M059J (cell line): ENCODE measurements at regions not wholly inside any gene's neighbourhood (a gene's known extent, or its start where the extent isn't known, plus 50 kb on each side); places are given as distances from the start of the nearest gene placed in this dataset.
"Not testable (repeated sequence)": the region's sequence is repeated elsewhere in the genome, so short reads cannot be mapped to it uniquely, and the experiment has no call there.

ENCODE experiments used
- DNase-seq: peaks from one replicate; pipeline ENCODE4 v3.0.0-alpha.2; 2012; ENCODE audit warnings: low read depth

DNA sequence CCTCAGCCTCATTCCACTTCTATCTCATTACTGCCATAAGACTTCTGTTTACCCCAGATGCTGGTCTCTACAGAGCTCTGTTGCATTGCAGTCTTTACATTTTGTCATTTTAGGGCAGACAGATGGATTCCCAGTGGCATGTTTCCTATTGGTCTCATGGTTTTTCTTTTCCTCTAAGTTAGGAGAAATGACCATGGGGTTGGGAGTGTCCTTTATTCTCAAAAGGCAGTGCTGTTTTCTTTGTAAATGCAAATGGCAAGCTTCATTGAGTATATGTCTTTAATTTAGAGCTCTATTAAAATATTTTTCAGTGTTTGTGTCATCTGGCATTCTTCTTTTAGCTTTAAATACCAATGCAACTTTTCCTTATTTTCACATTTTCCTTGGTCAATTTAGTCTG is 57.0 kb downstream of the MSTN start:
- DNase-seq = no peak

DNA sequence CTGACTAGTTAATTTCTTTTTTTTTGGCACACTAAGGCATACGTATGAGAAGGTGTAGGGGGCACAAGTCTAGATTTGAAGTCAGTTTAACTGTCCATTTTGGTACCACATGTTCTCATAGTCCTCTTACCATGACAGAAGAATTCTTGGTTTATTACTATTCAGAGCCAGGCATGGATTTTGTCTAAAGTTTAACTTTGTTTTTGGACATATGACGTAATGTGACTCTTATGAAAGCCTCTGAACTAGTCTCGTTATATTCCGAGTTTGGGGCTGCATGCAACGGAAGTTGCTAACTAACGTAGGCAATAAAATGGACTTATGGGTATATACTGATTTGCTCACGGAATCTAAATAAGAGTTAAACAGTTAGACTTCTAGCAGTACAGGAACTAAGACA is 62.9 kb downstream of the MSTN start:
- DNase-seq = no peak

DNA sequence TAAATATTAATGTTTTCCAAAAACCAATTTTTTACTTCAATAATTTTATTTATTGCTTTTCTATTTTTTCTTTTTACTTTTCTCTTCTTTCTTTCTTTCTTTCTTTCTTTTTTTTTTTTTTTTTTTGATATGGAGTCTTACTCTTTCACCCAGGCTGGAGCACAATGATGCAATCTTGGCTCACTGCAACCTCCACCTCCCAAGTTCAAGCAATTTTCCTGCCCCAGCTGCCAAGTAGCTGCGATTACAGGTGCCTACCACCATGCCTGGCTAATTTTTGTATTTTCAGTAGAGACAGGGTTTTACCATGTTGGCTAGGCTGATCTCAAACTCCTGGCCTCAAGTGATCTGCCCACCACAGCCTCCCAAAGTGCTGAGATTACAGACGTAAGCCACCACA is 63.9 kb downstream of the MSTN start:
- not testable (repeated sequence) for DNase-seq

DNA sequence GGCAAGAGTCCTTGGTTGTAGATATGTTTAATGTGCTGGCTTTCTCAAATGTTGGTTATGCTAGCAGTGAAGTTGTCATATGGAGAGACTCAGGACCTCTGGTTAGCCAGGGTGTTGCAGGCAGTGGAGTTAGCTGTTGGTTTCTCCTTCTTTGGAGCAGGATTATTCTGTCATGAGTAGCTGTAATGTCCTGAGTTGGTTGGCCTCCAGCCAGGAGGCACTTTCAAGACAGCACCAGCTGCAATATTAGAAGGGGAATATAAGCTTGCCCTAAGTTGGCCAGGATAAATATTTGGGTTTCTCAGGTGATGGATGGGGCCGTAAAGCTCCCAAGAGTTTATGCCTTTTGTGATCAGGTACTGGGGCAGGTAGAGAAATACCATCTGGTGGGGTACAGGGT is 65.5 kb downstream of the MSTN start:
- no peak for DNase-seq

DNA sequence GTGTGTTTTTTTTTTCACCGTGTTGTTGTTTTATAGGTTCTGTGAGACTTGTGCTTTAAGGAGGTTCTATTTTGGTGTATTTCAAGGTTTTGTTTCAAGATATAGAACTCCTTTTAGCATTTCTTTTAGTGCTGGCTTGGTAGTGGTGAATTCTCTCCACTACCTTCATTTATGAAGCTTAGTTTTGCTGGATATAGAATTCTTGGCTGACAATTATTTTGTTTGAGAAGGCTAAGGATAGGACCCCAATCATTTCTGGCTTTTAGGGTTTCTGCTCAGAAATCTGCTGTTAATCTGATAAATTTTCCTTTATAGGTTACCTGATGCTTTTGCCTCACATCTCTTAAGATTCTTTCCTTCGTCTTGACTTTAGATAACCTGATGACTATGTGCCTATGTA is 66.8 kb downstream of the MSTN start:
- DNase-seq = no peak

DNA sequence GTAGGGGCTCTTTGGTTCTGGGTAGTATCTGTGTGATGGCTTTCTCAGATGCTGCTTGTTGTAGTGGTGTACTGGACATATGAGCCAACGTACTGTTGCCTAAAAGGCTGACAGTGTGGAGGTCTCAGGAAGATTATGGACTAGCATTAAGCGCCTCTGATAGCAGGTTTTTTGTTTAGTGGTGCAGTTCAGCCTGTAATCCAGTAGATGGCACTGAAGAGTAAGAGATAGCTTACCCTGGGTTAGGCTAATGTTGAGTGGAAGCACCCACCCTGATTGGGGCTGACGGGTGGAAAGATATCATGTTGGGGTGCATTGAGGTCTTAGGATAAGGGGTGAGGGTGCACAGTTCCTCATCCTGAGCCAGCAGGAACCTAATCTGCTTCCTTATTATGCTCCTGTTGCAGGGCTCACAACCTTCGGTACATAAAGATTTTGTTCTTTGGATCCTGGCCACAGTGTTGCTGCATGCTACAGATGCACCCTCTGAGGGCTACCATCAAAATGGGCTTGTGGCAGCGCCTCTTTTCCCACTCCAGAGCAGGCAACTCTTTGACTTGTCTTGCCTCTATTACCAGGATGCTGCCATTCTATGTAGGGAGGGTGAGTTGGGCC is 79.6 kb downstream of the MSTN start:
- DNase-seq = no peak

DNA sequence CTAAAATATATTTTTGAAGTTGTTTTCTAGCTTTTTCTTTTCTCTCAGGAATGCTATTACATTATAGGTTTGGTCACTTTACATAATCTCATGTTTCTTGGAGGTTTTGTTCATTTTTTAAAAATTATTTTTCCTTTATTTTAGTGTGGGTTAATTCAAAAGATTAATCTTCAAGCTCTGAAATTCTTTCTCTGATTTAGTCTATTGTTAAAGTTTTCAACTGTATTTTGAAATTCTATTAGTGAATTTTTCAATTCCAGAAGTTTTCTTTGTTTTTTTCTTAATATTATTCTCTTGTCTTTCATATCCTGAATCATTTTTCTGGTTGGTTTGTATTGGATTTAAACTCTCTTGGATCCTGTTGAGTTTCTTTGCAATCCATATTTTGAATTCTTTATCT is 80.4 kb downstream of the MSTN start:
- no peak for DNase-seq

DNA sequence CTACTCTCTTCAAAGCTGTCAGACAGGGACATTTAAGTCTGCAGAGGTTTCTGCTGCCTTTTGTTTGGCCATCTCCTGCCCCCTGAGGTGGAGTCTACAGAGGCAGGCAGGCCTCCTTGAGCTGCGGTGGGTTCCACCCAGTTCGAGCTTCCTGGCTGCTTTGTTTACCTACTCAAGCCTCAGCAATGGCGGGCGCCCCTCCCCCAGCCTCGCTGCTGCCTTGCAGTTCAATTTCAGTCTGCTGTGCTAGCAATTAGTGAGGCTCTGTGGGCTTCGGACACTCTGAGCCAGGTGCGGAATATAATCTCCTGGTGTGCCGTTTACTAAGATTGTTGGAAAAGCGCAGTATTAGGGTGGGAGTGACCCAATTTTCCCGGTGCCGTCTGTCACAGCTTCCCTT is 86.0 kb downstream of the MSTN start:
- DNase-seq = not testable (repeated sequence)

DNA sequence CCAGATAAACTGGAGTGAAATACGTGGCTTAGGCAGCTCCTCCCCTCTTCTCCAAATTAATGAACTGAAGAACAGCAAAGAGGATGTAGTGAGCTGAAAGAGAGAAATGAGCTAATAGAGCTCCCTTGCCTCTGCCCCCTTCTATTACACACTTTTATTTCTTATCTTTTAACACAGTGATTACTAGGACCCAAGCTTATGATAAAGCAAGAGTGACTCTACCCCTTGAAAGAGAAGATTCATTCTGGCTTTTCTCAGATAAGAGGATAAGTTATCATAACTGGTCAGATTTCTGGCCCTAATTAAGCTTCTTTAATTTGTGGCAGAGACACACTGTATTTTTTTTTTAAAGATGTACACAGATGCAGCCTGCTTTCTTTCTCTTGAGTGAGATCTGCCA is 102.2 kb downstream of the MSTN start:
- no peak for DNase-seq

DNA sequence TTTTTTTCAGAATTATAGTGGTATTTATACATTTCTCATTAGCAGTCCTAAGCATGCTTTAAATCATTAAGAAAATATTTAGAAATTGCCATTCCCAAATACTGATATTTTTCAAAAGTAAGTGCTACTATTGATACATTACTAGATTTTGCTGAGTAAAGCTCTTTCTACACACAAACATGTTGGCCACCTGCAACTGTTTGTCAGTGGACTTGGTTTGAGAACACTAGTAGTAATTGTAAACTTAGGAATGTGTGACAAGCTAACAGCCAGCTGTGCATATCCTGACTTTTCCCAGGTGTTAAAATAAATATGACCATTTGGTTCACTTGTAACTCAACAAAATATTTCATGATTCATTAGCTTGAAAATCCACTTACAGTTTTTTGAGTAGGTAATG is 103.1 kb downstream of the MSTN start:
- DNase-seq = no peak

DNA sequence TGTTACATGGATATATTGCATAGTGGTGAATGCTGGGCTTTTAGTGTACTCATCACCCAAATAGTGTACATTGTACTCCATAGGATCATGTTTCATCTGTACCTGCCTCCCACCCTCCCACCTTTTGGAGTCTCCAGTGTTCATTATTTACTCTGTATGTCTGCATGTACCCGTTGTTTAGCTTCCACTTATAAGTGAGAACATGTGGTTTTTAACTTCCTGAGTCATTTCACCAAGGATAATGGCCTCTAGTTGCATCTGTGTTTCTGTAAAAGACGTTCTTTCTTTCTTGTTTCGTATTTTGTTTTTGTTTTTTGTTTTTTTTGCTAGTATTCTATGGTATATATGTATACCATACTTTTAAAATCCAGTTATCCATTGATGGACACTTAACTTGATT is 107.5 kb downstream of the MSTN start:
- no peak for DNase-seq

DNA sequence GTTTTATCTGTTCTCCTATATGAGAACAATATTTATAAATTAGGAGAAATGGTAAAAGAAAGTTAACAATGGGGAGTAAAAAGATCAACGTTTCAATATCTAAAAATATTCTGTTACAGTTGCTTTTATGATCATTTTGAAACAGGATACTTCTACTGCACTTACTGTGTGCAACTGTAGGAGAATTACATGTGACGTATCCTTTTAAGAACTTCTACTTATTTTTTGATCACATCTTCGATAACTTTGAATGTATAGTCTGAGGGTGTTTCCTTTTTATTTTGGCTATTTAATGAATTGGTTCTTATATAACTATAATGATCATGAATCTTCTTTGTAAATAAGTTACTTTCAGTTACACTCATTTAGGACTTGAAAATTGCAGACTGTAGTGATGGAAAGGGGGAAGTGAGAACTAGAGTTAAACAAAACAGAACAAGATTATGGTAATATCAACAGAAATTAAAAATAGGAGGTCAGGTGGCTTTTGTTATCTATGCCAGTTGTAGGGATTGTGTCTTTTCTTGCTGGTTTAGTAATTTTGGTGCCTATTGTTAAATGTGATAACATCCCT is 109.9 kb downstream of the MSTN start:
- DNase-seq = no peak

DNA sequence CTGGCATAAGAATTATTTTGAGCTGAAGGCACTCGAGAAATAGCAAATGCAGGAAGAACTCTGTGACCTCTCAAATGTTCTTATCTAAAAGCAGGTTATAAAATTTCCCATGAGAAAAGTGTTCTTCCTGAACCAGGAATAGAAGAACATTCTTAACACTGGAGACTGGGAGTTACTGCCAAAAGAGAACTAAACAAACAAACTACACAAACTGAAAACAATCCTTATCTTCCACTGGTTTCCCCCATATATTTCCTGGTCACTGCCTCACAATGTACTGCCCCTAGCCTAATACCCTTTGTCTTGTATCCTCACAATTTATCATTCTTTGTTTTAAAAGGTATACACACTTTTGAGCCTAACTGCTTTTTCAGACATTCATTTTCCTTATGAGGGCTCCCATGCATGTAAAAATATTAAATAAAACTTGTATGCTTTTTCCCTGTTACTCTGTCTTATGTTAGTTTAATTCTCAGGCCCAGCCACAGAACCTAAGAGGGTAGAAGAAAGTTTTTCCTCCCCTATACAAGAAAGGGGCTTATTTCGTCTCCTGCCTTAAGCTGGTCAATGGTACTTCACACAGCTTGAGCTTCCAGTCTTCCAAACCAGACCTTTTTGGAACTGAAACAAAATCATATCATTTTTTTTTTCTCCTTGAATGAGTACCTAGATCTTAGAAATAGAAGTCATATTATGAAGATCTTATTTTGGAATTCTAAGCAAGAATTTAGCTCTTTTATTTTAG is 110.6 kb downstream of the MSTN start:
- no peak for DNase-seq

DNA sequence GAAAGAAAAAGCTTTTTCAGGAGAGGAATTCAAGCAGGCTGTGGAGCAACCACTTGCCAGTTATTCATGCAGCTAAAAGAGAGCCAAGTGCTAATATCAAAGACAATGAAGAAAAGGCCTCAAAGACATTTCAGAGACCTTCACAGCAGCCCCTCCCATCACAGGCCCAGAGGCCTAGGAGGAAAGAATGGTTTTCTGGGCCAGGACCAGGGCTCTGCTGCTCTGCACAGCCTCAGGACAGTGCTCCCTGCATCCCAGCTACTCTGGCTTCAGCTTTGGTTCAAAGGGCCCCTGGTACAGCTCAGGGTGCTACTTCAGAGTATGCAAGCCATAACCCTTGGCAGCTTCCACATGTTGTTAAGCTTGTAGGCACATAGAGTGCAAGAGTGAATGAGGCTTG is 119.5 kb downstream of the MSTN start:
- no peak for DNase-seq

DNA sequence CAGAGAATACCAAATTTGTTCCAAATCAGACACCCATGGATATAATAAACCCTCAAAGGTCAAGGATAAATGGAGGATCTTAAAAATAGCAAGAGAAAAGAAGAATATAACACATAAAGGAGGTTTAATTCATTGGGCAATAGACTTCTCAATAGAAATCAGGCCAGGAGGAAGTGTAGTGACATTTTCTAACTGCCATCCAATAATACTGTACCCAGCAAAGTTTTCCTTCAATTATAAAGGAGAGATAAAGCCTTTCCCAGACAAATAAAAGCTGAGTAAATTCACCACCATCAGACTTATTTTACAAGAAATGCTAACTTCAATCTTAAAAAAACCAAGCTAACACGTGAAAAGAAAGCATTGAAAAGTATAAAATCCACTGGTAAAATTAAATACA is 121.6 kb downstream of the MSTN start:
- DNase-seq = no peak

DNA sequence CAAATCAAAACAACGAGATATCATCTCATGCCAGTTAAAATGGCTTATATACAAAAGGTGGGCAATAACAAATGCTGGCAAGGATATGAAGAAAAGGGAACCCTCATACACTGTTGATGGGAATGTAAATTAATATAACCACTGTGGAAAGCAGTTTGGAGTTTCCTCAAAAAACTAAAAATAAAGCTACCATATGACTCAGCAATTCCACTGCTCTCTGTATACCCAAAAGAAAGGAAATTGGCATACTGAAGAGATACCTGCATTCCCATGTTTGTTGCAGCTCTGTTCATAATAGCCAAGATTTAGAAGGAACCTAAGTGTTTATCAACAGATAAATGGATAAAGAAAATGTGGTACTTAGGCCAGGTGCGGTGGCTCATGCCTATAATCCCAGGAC is 124.8 kb downstream of the MSTN start:
- peak; percentile 38 for DNase-seq

DNA sequence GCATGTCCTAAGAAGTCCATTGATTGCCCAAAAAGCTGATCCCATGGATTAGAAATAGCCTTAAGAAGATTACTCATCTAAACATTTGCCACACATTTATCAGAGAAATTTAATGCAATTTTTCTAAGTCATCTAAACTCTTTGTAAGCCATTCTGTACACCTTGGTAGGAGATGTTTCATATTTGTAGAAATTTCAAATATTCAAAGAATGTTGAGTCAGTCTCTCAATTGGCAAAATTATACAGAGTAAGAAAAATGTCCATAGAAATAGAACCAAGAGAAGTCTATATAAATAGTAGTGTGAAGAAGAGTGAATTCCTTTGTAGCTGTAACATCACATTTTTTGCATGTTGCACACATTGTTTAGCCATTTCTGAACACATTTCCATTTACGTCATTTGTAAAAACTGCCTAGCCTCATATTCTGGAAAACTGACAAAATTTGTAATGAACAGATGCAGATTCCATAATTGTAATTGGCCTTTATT is 128.6 kb downstream of the MSTN start:
- DNase-seq = peak; percentile 80

DNA sequence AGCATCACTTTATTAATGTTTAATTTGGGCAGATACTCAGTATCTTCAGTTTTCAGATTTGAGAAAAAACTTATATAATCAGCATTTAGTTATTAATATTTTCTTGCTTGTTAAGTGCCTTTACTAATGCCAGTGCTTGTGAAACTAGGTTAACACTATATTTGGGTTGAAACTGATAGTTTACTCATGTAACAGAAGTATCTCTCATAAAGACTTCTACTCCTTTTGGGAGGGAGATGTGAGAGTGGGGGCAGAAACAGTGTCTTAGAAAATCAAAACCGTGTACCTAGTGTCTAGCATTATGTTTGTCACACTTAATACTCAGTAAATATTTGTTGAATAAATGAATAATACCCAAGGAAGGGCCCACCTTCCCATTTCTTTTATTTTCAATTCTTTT is 129.5 kb downstream of the MSTN start:
- no peak for DNase-seq

DNA sequence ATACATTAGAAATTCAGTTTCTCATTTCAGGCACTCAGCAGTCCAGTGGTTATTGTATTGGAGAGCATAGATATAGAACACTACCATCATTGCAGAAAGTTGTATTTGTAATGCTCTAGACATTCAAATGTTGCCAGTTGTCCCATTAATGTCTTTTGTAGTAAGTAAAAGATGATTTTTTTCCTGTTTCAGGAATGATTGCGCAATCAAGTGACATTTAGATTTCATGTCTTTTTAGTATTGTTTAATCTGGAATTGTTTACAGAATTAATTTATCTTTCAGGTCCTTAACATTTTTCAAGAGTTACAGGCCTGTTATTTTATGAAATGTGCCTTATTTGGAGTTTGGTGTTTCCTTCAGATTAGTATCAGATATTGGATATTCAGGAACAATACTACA is 134.7 kb downstream of the MSTN start:
- peak; percentile 4 for DNase-seq
